ENCODE measurements at regions not wholly inside any gene's neighbourhood (a gene's known extent, or its start where the extent isn't known, plus 50 kb on each side); places are given as distances from the start of the nearest gene placed in this dataset.

DNA sequence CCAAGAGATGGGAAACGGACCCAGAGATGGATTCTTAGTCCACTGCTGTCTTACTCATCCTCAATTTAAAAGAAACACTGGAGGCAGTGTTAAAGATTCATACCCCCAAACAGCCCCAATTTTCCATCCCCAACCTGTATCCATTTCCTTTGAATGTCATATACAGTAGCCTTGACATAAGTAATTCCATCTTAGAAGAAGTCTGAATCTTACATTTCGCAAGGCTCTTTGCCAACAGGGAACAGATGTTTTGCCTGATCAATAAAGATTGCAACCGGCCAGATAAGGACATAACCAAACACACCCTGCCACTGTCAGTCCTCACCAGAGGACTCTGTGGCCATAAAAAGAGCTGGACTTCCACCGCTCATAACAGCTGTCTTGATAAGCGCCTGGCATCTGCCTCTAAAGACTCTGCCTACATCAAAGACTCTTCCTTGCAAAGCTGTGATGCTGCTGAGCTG lies 59.0 kb upstream of the MED9 start:
- DNase-seq (ENCODE audit: low read depth in 3 of 3) = no peak

DNA sequence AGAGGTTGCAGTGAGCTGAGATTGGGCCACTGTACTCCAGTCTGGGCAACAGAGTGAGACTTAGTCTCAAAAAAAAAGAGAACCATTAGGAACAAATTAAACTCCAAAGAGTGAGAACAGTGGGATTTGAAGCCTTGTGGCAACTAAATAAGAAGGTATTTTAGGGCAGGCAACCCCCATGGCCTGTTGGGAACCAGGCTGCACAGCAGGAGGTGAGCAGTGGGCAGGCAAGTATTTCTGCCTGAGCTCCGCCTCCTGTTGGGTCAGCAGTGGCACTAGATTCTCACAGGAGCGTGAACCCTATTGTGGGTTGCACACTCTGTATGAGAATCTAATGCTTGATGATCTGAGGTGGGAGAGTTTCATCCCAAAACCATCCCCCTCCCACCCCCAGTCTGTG lies 57.6 kb upstream of the MED9 start:
- DNase-seq (ENCODE audit: low read depth in 3 of 3) = no peak

DNA sequence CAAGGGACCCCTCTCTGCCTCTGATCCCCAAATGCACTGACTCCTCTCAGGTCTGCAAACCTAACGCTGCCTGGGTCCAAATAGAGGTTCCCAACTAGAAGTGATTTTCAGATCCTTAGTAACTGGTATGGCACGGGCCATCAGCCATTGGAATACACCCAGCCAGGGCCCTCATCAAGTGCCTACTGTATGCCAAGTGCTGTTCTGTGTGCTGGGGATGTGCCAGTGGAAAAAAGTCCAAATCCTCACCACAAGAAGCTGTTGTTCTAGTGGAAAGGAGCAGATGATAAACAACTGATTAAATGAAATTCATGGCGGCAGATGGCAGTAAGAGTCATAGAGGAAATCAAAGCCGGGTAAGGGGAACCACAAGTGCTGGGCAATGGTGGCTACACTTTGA lies 57.2 kb upstream of the MED9 start:
- DNase-seq (ENCODE audit: low read depth in 3 of 3) = no peak

DNA sequence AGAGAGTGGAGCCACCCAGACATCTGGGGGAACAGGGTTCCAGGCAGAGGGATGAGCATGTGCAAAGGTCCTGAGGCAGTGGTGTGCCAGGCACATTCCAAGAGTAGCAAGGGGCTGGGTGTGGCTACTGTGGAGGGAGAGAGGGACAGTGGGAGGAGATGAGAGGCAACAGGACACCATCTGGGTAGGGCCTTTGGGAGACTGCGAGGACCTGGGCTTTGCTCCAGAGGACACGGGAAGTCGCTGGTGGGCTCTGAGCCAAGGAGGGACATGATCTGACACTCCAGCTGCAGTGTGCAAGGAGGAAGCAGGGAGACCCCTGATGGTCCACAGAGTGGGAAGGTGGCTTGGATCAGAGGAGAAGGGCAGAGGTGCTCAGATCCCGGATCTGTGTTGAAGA lies 56.7 kb upstream of the MED9 start:
- DNase-seq (ENCODE audit: low read depth in 3 of 3) = no peak

DNA sequence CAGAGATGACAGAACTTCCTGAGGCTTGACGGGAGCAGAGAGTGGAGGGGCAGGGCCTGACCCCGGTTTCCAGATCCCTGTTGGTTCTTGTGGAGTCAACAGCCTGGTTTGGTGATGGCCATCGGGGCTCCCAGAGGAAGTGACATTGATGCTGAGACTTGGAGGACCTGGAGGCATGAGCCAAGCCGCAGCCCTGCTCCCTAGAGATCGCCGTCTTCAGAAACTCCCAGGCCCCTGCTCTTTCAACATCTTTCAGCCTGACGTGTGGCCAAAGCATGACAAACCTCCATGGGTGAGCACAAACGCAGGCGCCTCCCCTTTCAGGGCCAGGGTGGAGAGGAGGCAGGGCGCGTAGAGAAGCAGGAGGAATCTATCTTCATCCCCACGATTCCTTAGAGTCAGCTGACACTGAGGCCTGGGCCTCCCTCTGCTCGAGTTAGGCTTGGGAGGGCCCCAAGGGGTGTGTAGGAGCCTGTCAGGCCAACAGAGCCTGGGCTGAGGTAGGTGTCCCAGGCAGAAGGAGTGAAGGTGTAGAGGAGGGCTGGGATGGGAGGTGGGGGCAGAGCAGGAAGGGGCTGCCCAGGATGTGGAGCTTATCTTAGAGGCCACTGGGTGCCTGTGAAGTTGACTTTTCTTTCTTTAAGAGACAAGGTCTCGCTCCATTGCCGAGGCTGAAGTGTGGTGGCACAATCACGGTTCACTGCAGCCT lies 56.1 kb upstream of the MED9 start:
- no peak for DNase-seq (ENCODE audit: low read depth in 3 of 3)

DNA sequence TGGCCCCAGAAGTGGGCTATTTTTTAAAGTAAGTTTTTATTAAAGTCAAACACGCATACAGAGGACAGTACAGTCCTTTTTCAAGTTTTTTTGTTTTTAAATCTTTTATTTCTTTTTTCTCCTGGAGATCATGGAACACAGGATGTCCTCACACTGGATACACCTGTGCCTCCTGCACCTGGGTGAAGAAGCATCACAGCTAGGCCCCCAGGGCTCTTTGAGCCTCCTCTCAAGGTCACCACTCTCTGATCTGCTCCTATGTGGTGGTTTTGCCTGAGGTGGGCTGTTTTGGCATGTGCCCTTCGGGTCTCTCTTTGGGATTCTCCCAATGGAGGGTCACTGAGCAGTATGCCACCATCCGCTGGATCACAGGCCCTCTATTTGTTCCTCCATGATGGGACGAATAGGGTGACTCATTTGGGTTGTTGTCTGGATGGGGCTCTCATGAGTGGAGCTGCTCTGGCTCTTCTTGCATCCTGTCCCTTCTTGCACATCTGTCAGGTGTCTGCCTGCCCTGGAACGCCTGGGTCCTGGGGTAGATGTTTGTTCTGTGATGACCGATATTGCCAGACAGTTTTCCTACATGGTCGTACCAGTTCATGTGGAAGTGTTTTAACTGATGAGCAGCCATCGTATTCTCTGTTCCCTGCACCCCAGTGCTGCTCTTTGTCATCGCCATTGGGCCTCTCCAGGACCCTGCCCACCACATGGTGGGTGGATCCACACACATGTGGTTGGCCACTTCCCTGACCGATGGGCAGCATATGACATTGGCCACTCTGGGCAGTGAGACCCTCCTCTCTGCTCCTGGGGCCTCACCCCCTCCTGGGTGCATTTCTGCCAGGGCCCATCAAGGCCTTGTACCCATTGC lies 55.2 kb upstream of the MED9 start:
- no peak for DNase-seq (ENCODE audit: low read depth in 3 of 3)

DNA sequence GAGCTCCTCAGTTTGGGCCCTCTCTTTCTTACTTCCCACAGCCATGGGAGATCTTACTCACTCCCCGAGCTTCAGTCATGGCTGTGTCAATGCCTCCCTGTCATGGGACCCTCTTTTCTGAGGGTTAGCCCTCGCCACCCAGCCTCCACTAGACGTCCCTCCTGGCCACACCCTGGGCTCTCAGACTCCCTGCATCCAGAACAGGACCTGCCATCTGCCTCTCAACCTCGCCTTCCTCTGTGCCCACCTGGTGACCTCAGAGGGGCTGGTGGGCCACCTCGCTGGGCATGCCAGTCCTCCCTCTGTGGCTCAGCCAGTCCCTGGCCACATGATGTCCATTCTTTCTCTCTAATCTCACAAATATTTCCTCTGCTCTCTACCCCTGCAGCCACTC lies 54.6 kb upstream of the MED9 start:
- no peak for DNase-seq (ENCODE audit: low read depth in 3 of 3)

DNA sequence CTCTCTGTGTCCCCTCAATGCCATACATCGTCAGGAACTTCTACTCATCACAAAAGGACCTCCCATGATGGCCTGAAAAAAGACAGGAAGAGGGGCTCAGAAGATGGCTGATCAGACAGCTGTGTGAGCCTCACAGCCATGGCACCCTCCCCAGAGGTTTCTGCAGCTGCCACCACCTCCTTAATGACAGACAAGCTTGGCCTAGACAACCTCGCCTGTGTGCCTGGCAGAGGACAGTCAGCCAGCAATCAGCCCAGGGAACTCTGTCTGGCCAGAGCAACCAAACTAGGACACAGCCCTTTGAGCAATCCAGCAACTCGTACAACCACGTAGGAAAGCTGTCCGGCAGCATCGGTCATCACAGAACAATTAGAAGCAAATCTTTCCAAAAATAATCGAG lies 54.2 kb upstream of the MED9 start:
- no peak for DNase-seq (ENCODE audit: low read depth in 3 of 3)

DNA sequence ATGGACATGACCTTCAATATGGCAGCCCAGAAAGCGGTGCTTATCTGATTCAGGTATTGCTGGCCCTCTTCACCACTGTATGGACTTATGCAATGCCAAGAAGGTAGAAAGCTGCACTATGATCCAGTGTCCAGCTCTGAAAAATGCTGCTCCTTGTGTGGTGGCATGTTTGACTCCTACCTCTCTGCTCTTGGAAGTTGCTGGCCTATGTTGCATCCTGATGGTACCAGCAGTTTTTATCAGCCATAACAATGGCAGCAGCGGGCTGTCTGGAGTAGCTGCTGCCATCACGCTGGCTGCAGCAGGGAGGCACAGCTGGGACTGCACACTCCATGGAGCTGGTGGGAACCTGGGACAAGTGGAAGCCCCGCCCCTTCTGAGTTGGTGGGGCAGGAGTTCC lies 53.1 kb upstream of the MED9 start:
- no peak for DNase-seq (ENCODE audit: low read depth in 3 of 3)

DNA sequence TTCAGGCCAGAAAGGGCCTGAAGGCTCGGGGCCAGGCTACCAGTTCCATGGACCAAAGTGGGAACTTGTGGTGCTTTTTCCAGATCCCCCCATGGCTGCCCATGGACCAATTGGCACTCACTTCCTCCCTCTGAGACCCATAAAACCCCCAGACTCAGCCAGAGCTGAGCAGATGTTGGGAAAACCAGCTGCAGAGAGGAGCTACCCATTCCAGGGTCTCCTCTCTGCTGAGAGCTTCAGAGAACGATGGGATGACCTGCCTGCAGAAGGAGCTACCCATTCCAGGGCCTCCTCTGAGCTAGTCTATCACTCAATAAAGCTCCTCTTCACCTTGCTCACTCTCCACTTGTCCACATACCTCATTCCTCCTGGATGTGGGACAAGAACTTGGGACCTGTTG lies 52.2 kb upstream of the MED9 start:
- no peak for DNase-seq (ENCODE audit: low read depth in 3 of 3)

DNA sequence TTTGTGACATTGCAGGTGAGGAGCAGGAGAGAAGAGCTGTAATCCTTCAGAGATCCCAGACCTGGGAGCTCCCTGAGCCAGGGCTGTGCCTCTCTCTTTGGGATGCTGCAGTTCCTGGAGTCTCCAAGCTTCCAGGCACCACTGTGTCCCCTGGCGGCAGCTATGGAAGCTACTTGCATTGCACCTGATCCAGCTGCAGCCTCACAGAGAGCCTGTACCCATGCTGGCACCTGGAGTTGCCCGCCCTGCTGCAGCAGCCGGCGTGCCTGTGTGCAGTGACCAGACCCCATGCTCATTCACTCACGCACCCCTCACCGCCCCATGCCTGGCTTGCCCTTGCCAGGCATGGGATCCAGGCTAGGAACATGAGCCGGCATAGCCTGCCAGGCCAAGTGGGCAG lies 51.8 kb upstream of the MED9 start:
- DNase-seq (ENCODE audit: low read depth in 3 of 3) = no peak

DNA sequence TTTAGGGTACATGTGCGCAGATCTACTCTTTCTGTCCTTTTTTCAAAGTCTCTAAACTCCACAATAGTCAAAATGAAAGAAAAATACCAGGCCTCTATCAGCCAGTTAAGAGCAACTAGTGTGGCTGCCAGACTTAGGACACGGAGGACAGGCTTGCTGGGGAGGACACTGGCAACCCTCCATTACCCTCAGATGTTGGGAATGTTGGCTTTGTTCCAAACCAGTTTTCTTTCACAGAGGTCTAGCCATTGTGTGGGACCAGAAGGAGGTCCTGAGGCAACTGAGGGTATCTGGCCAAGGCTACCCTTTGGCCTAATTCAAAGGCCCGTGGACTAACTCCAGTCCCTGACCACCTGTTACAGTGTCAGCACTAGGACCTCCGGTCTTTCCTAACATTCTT lies 51.2 kb upstream of the MED9 start:
- no peak for DNase-seq (ENCODE audit: low read depth in 3 of 3)

DNA sequence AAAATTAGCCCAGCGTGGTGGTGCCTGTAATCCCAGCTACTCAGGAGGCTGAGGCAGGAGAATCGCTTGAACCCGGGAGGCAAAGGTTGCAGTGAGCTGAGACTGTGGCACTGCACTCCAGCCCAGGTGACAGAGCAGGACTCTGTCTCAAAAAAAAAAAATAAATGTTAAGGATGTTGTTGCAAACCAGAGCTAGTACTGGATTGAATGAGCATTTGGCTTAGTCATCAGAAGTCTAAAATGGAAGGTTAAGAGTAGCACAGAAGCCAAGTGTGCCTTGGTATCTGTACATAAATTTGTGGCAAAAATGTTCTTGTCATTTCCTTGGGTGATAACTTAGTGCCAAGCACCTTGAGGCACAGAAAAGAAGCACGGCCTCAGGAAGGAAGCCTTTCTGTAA lies 50.6 kb upstream of the MED9 start:
- DNase-seq (ENCODE audit: low read depth in 3 of 3) = no peak

Data from stimulated activated CD4-positive, alpha-beta T cell treated with anti-CD3 and anti-CD28 coated beads, TNF-alpha, amount 100 ng/mL, for 48 hours (primary cell).